Endodermal cell (in vitro differentiated cells): ENCODE measurements at regions not wholly inside any gene's neighbourhood (a gene's known extent, or its start where the extent isn't known, plus 50 kb on each side); places are given as distances from the start of the nearest gene placed in this dataset.

Source experiments
- DNase-seq: peaks from one replicate; pipeline ENCODE4 v3.0.0-alpha.2; 2017
- H3K27ac ChIP-seq: 2 replicates; pipeline ENCODE4 v1.5.1; 2013; ENCODE audit warnings: mild to moderate bottlenecking, low read depth, low read length, moderate library complexity
- H3K27me3 ChIP-seq: 2 replicates; pipeline ENCODE4 v1.6.1; 2013; ENCODE audit warnings: mild to moderate bottlenecking, low read length, moderate library complexity; ENCODE audit not compliant: insufficient read depth, control insufficient read depth, poor library complexity, severe bottlenecking
- H3K36me3 ChIP-seq: 2 replicates; pipeline ENCODE4 v1.7.0; 2013; ENCODE audit warnings: mild to moderate bottlenecking, low read length, moderate library complexity; ENCODE audit not compliant: control insufficient read depth, insufficient read depth
- H3K4me1 ChIP-seq: one replicate; pipeline ENCODE4 v1.7.0; 2013; ENCODE audit warnings: low read length; ENCODE audit not compliant: control insufficient read depth, insufficient read depth
- H3K4me3 ChIP-seq: 2 replicates; pipeline ENCODE4 v1.5.1; 2013; ENCODE audit warnings: mild to moderate bottlenecking, low read length, moderate library complexity
- H3K9ac ChIP-seq: 2 replicates; pipeline ENCODE4 v1.6.1; 2013; ENCODE audit warnings: mild to moderate bottlenecking, low read length, moderate library complexity; ENCODE audit not compliant: poor library complexity, severe bottlenecking; ENCODE audit errors: extremely low read depth
- H3K9me3 ChIP-seq: 2 replicates; pipeline ENCODE4 v1.6.1; 2013; ENCODE audit warnings: mild to moderate bottlenecking, low read length, moderate library complexity; ENCODE audit not compliant: control insufficient read depth
- H3K27ac Mint-ChIP-seq: 2 replicates; pipeline ENCODE4 v1.8.0; 2020; ENCODE audit warnings: mixed read lengths
- H3K27me3 Mint-ChIP-seq: 2 replicates; pipeline ENCODE4 v1.8.0; 2021; ENCODE audit warnings: mild to moderate bottlenecking, mixed read lengths; ENCODE audit not compliant: insufficient read depth
- H3K36me3 Mint-ChIP-seq: 2 replicates; pipeline ENCODE4 v1.8.0; 2020; ENCODE audit warnings: low read depth, mixed read lengths
- H3K4me1 Mint-ChIP-seq: 2 replicates; pipeline ENCODE4 v1.8.0; 2020; ENCODE audit warnings: mixed read lengths
- H3K4me3 Mint-ChIP-seq: 2 replicates; pipeline ENCODE4 v1.8.0; 2020; ENCODE audit warnings: mild to moderate bottlenecking, moderate library complexity, mixed read lengths
- H3K9me3 Mint-ChIP-seq: 2 replicates; pipeline ENCODE4 v1.8.0; 2020; ENCODE audit warnings: mild to moderate bottlenecking, mixed read lengths
- WGBS, 2 experiments: methylation state at CpG; one replicate each; pipeline versions ENCODE4 v1.1.5 to v1.1.7; 2013; ENCODE audit warnings: missing lambda C conversion rate in 2 of 2, mixed read lengths in 1 of 2; ENCODE audit not compliant: insufficient coverage in 1 of 2, insufficient read length in 1 of 2; 5-methylcytosine and 5-hydroxymethylcytosine counted together
- TF ChIP-seq, protein P1 (sequence below): fragments of 200-600 bp; sonication (generic); conservative IDR thresholded peaks from 2 replicates; pipeline ENCODE4 v1.5.0; 2021; ENCODE audit warnings: antibody characterized with exemption, mild to moderate bottlenecking

GRCh38 chr12:79512068-79512467 is 178.7 kb downstream of the PAWR start:
- peaks cover 4% of the 10 kb centered on the region for H3K9me3 ChIP-seq
- Mint-ChIP-seq H3K9me3 (no peaks in the 10 kb centered on the region), H3K4me1 (peaks cover 4% of the 10 kb centered on the region), H3K4me3 (no peak overlapping the region), H3K27ac (no peak overlapping the region), H3K27me3 (no peaks in the 10 kb centered on the region), H3K36me3 (peaks cover 7% of the 10 kb centered on the region)
- peak; percentile 89 for DNase-seq
- H3K4me1 ChIP-seq: no peaks in the 10 kb centered on the region
- H3K36me3 ChIP-seq: no peaks in the 10 kb centered on the region
- H3K27ac ChIP-seq: no peak overlapping the region
- H3K4me3 ChIP-seq: no peak overlapping the region
- TF ChIP-seq, protein P1, sequence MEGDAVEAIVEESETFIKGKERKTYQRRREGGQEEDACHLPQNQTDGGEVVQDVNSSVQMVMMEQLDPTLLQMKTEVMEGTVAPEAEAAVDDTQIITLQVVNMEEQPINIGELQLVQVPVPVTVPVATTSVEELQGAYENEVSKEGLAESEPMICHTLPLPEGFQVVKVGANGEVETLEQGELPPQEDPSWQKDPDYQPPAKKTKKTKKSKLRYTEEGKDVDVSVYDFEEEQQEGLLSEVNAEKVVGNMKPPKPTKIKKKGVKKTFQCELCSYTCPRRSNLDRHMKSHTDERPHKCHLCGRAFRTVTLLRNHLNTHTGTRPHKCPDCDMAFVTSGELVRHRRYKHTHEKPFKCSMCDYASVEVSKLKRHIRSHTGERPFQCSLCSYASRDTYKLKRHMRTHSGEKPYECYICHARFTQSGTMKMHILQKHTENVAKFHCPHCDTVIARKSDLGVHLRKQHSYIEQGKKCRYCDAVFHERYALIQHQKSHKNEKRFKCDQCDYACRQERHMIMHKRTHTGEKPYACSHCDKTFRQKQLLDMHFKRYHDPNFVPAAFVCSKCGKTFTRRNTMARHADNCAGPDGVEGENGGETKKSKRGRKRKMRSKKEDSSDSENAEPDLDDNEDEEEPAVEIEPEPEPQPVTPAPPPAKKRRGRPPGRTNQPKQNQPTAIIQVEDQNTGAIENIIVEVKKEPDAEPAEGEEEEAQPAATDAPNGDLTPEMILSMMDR: peak; percentile 83
- no peaks in the 10 kb centered on the region for H3K27me3 ChIP-seq
- no peak overlapping the region for H3K9ac ChIP-seq
- 88 to 90% methylated on average over 5 to 6 of the region's 6 CpGs for WGBS, 2 experiments

DNA sequence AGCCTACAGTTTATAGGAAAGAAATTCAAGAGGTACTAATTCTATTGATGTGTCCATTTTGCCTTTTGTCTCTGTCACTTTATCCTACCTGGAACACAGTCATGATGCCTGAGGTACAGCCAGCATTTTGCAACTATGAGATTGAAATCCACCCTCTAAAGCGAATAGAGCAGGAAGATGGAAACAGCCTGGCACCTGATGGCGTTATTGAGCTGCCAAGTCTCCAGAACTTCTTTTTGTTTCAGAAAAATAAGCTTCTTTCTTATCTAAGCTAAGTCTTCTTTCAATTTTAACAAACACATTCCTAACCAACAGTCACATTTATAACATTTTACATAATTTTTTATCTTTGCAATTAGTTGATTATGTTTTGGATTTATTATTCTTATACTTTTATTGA is 182.1 kb downstream of the PAWR start:
- H3K9ac ChIP-seq: no peak overlapping the region
- DNase-seq: no peak
- Mint-ChIP-seq H3K9me3 (peaks cover 2% of the 10 kb centered on the region), H3K27ac (no peak overlapping the region), H3K4me1 (no peaks in the 10 kb centered on the region), H3K4me3 (no peak overlapping the region), H3K27me3 (no peaks in the 10 kb centered on the region), H3K36me3 (peaks cover 7% of the 10 kb centered on the region)
- H3K4me1 ChIP-seq: no peaks in the 10 kb centered on the region
- no peaks in the 10 kb centered on the region for H3K36me3 ChIP-seq
- WGBS, 2 experiments: 86 to 95% methylated on average over 1 to 2 of the region's 2 CpGs
- no peaks in the 10 kb centered on the region for H3K9me3 ChIP-seq
- H3K27me3 ChIP-seq: no peaks in the 10 kb centered on the region
- TF ChIP-seq, protein P1: no peak
- H3K4me3 ChIP-seq: no peak overlapping the region
- H3K27ac ChIP-seq: no peak overlapping the region
